ENCODE measurements at regions not wholly inside any gene's neighbourhood (a gene's known extent, or its start where the extent isn't known, plus 50 kb on each side); places are given as distances from the start of the nearest gene placed in this dataset.

DNA sequence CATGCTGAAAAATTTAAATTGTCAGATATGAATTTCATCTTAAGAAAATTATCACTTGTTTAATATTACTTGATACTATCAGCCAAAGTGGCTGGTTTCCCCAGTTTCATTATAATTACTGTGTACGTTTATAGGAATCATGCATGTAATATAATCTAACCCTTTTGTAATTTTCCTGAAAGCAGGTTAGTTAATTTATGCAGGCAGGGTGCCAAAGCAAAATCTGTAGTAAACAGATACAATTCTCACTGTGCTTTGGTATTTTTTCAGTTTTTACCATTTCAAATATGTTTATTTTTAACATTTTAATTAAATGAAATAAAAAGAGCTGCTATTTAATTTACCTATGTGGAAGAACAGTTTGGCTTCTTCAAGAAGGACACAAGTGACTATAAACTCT lies 1227.5 kb upstream of the MIR17HG start:
- no peak overlapping the region for H3K4me2 ChIP-seq
- no peak overlapping the region for H3K4me3 ChIP-seq
- FAIRE-seq = no peak
- no peaks in the 10 kb centered on the region for H3K9me3 ChIP-seq
- 69% methylated on average over 1 of the region's 1 CpG for WGBS (ENCODE audit: missing lambda C conversion rate)
- H3K4me1 ChIP-seq = no peaks in the 10 kb centered on the region
- no peak overlapping the region for H3K27ac ChIP-seq
- CTCF ChIA-PET = no interaction called here
- TF ChIP-seq HOXA7 (CRISPR knock-in tag; IDR thresholded peaks at IDR 0.05) (no peak), POLR2A (IDR thresholded peaks at IDR 0.05; ENCODE audit: low read length) (no peak), NR3C1 (IDR thresholded peaks at IDR 0.05) (no peak), ZC3H11A (IDR thresholded peaks at IDR 0.05) (no peak)
- POLR2A ChIA-PET = no interaction called here
- no peak for DNase-seq (ENCODE audit: low read depth in 1 of 2, low spot score in 1 of 2)
- no peak for ATAC-seq

DNA sequence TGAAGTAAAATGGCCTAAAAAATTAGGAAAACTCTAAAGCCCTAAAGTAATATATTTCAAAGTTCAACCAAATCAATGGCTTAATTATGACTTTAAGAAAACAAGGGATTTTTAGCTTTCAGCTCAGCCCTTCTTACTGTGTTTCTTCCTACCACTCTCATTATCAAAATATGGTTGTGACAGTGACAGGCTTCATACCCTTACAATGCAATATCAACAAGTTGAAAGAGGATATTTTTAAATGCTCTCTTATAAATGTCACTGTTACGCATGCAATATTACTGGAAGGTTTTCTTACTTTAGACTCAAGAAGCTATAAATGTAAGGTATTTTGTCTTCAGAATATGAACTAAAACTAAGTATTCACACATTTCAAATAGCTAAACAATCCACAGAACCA lies 1225.7 kb upstream of the MIR17HG start:
- TF ChIP-seq KDM1A (IDR thresholded peaks at IDR 0.05; ENCODE audit: low read depth) = no peak
- no peak for TF ChIP-seq ESRRA (IDR thresholded peaks at IDR 0.05; ENCODE audit: borderline replicate concordance, low read length)
- no peak for TF ChIP-seq MYC (IDR thresholded peaks at IDR 0.05; ENCODE audit: borderline replicate concordance, low read length)
- TF ChIP-seq JUN (IDR thresholded peaks at IDR 0.05) = no peak
- no peak for TF ChIP-seq CBX2 (IDR thresholded peaks at IDR 0.05; ENCODE audit: borderline replicate concordance, low read depth)
- no peak for TF ChIP-seq GATA3 (IDR thresholded peaks at IDR 0.05; ENCODE audit: borderline replicate concordance)
- no peak for TF ChIP-seq FOSL2 (IDR thresholded peaks at IDR 0.05)
- no peak for TF ChIP-seq FOSL2 (CRISPR knock-in tag; IDR thresholded peaks at IDR 0.05)
- TF ChIP-seq SREBF2 (IDR thresholded peaks at IDR 0.05) = no peak
- no peak for TF ChIP-seq HOXA7 (CRISPR knock-in tag; IDR thresholded peaks at IDR 0.05)
- no peak for TF ChIP-seq HEYL (CRISPR knock-in tag; IDR thresholded peaks at IDR 0.05)
- no peak for TF ChIP-seq NFE2L2 (conservative IDR thresholded peaks at IDR 0.05; ENCODE audit: low read length)
- no peak for TF ChIP-seq MAFK (IDR thresholded peaks at IDR 0.05; ENCODE audit: partially characterized antibody)
- Histone ChIP-seq H3K4me3 (no peak overlapping the region), H3K27ac (no peak overlapping the region), H3K4me2 (no peak overlapping the region), H3K9me3 (no peaks in the 10 kb centered on the region), H3K4me1 (no peaks in the 10 kb centered on the region)
- ChIA-PET POLR2A (no interaction called here), CTCF (no interaction called here)
- WGBS (ENCODE audit: missing lambda C conversion rate) = 83% methylated on average over 1 of the region's 1 CpG
- no peak for ATAC-seq
- no peak for DNase-seq (ENCODE audit: low read depth in 1 of 2, low spot score in 1 of 2)
- FAIRE-seq = no peak

DNA sequence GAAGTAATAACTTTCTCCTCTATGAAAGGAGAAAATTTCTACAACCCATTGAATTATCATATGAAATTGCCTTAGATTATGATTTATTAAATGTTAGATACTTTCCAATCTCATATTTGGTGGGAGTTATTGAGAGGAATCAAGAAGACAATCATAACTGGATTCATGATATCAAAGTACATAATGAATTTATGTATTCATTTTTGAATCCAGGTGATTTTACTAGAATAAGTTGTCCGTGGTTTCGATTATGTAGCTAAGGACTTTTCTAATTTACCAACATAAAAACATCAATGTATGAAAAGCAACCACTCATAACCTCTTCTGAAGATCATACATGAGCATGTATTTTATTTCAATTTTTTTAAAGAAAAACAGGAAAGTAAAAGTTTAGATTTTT lies 1225.0 kb upstream of the MIR17HG start:
- WGBS (ENCODE audit: missing lambda C conversion rate) = 65% methylated on average over 2 of the region's 2 CpGs
- POLR2A ChIA-PET = no interaction called here

DNA sequence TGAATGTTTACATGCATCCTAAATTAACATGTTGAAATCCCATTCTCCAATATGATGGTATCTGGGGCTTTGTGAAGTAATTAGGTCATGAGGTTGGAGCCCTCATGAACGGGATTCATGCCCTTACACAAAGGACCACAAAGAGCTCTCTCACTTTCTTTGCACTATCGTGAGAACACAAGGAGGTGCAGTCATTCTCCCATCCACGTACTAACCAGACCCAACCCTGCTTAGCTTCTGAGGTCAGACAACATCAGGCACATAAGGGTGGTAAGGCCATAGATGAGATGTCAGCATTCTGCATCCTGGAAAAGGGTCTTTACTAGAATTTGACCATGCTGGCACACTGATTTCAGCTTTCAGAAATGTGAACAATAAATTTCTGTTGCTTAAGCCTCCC lies 1211.9 kb upstream of the MIR17HG start:
- ChIA-PET CTCF (interaction anchor here (0.6 kb wide), 1 partner anchor 1700 kb away, joined by 3 read pairs; no protein-coding TSS in a partner anchor), POLR2A (no interaction called here)
- 62% methylated on average over 3 of the region's 3 CpGs for WGBS (ENCODE audit: missing lambda C conversion rate)
- FAIRE-seq = no peak
- TF ChIP-seq, protein P1, sequence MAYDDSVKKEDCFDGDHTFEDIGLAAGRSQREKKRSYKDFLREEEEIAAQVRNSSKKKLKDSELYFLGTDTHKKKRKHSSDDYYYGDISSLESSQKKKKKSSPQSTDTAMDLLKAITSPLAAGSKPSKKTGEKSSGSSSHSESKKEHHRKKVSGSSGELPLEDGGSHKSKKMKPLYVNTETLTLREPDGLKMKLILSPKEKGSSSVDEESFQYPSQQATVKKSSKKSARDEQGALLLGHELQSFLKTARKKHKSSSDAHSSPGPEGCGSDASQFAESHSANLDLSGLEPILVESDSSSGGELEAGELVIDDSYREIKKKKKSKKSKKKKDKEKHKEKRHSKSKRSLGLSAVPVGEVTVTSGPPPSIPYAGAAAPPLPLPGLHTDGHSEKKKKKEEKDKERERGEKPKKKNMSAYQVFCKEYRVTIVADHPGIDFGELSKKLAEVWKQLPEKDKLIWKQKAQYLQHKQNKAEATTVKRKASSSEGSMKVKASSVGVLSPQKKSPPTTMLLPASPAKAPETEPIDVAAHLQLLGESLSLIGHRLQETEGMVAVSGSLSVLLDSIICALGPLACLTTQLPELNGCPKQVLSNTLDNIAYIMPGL (CRISPR knock-in tag; IDR thresholded peaks at IDR 0.05; ENCODE audit: borderline replicate concordance) = no peak
- TF ChIP-seq RARB (CRISPR knock-in tag; IDR thresholded peaks at IDR 0.05) = no peak
- no peak for TF ChIP-seq CHD4 (IDR thresholded peaks at IDR 0.05; ENCODE audit: borderline replicate concordance)
- TF ChIP-seq HDAC2 (IDR thresholded peaks at IDR 0.05) = no peak
- Histone ChIP-seq H3K4me2 (no peak overlapping the region), H3K27ac (no peak overlapping the region), H3K9me3 (no peaks in the 10 kb centered on the region), H3K4me1 (no peaks in the 10 kb centered on the region), H3K4me3 (no peak overlapping the region)
- no peak for DNase-seq (ENCODE audit: low read depth in 1 of 2, low spot score in 1 of 2)
- no peak for ATAC-seq

More for the DNA sequence above, 1225.0 kb upstream of the MIR17HG start:
- no peak for DNase-seq (ENCODE audit: low read depth in 1 of 2, low spot score in 1 of 2)
- CTCF ChIA-PET = no interaction called here
- no peak for FAIRE-seq
- Histone ChIP-seq H3K9me3 (no peaks in the 10 kb centered on the region), H3K4me1 (no peaks in the 10 kb centered on the region), H3K4me3 (no peak overlapping the region), H3K4me2 (no peak overlapping the region), H3K27ac (no peak overlapping the region)
- TF ChIP-seq POLR2AphosphoS2 (conservative IDR thresholded peaks at IDR 0.05; ENCODE audit: low read length) (no peak), POLR2A (IDR thresholded peaks at IDR 0.05; ENCODE audit: low read length) (no peak), MAFK (IDR thresholded peaks at IDR 0.05; ENCODE audit: partially characterized antibody) (no peak)
- TF ChIP-seq, protein P2, sequence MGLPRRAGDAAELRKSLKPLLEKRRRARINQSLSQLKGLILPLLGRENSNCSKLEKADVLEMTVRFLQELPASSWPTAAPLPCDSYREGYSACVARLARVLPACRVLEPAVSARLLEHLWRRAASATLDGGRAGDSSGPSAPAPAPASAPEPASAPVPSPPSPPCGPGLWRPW (IDR thresholded peaks at IDR 0.05) = no peak
- ATAC-seq = no peak
